C4-2B (cell line): ENCODE measurements at regions not wholly inside any gene's neighbourhood (a gene's known extent, or its start where the extent isn't known, plus 50 kb on each side); places are given as distances from the start of the nearest gene placed in this dataset.
"Not testable (repeated sequence)": the region's sequence is repeated elsewhere in the genome, so short reads cannot be mapped to it uniquely, and the experiment has no call there.

Source experiments
- ZFX ChIP-seq: fragments of 450-650 bp; IDR thresholded peaks from 2 replicates; pipeline ENCODE4 v1.6.1; 2017
- TF ChIP-seq, protein P1 (sequence below): fragments of 450-650 bp; conservative IDR thresholded peaks from 2 replicates; pipeline ENCODE4 v1.5.1; 2017; ENCODE audit warnings: mild to moderate bottlenecking

GRCh38 chr17:64792276-64792675 is 127.0 kb downstream of the LRRC37A3 start:
- TF ChIP-seq, protein P1, sequence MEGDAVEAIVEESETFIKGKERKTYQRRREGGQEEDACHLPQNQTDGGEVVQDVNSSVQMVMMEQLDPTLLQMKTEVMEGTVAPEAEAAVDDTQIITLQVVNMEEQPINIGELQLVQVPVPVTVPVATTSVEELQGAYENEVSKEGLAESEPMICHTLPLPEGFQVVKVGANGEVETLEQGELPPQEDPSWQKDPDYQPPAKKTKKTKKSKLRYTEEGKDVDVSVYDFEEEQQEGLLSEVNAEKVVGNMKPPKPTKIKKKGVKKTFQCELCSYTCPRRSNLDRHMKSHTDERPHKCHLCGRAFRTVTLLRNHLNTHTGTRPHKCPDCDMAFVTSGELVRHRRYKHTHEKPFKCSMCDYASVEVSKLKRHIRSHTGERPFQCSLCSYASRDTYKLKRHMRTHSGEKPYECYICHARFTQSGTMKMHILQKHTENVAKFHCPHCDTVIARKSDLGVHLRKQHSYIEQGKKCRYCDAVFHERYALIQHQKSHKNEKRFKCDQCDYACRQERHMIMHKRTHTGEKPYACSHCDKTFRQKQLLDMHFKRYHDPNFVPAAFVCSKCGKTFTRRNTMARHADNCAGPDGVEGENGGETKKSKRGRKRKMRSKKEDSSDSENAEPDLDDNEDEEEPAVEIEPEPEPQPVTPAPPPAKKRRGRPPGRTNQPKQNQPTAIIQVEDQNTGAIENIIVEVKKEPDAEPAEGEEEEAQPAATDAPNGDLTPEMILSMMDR, result not testable (repeated sequence)
- not testable (repeated sequence) for TF ChIP-seq ZFX
